Stimulated activated CD8-positive, alpha-beta memory T cell treated with anti-CD3 and anti-CD28 coated beads, Interleukin-12 subunit alpha, Interleukin-12 subunit beta, amount 100 ng/mL, for 1 hour (primary cell): ENCODE measurements at regions not wholly inside any gene's neighbourhood (a gene's known extent, or its start where the extent isn't known, plus 50 kb on each side); places are given as distances from the start of the nearest gene placed in this dataset.

Experiments used
- DNase-seq: peaks from one replicate; pipeline ENCODE4 v3.0.0-alpha.2; 2020; ENCODE audit warnings: low read depth

DNA sequence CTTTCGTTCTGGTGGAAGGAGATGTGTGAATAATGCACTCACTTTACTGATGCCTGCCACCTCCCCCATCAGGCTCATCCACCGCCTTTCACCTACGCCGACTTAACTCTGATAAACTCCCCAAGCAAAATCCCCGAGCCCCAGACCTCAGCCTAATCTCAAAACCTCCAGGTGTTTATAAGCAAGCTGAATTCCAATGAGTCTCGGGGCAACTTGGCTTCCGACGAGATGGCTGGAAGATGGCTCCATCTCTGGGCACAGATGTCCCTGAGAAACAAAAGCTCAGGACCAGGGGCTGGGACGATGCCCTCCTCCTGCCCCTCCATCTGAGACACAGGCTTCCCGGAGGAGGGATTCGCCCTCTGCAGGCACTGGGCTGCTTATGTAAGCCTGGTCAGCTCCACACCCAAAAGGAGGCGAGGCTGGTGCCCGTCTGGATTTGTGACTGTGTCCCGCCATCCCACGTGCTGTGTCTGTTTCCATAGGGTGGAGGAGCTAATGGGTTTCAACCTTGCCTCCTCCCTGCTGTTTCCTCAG is 386.4 kb upstream of the TNRC6C start:
- DNase-seq = no peak

DNA sequence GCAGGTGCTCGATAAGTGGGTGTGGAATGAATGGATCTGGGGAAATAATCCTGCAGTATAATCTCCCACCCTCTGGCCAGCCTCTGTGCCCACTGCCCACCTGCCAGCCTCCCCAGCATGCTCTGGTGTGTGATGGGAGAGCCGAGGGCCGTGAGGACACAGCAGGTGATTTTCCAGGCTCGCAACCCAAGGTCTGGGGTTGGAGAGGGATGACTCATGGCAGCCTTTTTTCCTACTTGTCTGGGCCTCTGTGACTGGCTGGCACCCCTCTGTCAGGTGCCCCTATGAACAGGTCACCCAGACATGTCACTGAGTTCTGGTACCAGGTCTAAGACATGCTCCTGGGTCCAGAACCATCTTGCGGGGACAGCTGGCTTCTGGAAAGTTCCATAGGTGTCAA is 385.7 kb upstream of the TNRC6C start:
- DNase-seq = no peak

DNA sequence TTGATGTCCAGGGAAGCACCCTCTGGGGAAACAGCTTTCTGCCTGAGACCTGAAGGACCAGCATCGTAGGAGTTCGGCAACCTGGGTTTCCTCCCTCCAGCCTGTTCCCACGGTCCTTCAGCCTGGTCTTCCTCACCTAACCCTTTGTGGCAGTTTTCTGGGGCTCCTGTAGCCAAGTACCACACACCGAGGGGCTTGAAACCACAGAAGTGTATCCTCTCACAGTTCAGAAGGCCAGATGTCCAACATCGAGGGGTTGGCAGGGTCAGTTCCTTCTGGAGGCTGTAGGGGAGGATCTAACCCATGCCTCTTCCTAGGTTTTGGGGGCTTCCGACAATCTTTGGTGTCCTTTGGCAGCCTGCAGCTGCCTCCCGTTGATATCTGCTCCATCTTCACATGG is 381.0 kb upstream of the TNRC6C start:
- no peak for DNase-seq

DNA sequence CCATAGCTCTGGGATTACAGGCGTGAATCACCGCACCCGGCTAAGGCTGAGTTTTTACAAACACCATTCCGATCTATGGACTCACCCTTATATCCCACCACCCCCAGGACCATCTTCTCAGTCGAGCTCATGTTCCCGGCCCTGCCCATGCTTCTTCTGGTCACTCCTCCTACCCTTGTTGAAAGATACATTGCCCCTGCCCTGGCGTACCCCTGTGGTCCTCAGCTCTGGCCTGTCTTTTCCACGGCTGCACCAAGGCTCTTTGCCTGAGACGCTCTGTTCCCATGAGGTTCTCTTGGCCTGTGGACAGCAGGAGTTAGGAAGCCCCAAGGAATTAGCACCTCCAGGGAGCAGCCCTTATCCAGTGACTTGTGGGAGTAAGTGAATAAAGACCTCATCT is 379.4 kb upstream of the TNRC6C start:
- DNase-seq = no peak

DNA sequence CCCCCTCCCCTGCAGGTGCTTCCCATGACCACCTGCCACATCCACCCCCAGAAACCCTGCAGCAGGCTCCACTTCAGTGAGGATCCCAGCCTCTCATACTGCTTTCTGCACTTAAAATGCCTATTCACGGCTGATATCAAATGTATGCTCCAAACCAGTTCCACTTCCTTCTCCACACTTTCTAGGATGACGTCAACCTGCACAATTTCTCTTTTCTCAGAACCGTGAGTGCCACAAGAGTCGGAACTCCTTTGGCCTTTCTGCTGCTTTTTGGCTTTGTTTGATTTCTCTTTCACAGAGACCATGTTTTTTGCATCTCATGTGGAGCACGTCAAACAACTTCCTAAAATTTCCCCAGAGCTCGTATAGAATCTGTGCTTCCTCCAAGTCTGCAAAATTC is 378.8 kb upstream of the TNRC6C start:
- DNase-seq = no peak

DNA sequence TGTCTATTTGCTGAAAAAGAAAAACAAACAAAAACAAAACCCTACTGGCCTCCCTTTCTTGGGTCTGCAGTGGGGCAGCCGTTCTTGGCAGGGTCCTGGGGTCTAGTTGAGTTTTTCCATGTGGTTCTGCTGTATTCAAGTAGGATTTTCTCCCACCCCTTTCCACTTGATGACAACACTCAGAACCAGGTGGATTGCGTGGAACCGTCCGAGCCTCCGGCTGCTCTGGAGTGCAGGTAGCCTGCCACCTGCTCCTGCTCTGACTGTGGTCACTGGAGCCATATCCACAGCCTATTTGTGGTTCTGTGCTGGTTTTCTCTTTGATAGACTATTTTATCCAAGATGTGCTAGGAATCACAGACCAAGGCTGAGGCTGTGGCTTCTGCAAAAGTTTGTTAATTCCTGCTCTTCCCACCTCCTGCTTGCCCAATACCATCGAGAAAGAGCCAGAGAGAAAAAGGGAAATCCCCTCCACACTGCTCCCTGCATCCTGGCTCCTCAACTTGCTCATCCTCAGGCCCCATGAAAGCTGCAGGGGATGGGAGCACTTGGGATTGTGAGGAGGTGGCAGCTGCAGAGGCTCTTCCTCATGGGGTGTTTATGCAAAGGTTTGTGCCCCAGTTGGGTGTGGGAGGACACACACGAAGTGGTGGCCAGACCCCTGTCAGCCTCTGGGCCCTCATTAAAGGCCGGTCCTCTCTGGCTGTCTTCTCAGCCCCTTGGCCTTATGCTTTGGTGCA is 377.8 kb upstream of the TNRC6C start:
- no peak for DNase-seq

DNA sequence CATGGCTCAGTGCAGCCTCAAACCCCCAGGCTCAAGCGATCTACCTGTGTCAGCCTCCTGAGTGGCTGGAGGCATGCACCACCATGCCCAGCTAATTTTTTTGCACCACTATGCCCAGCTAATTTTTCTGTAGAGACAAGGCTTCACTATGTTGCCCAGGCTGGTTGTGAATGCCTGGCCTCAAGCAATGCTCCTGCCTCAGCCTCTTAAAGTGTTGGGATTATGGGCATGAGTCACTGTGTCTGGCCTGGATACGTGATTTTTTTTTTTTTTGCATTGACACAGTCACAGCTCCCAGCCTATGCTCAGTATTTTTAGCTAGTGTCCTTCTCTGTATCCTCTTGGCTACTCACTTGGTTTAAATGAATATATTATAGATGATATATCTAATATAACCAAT is 377.0 kb upstream of the TNRC6C start:
- no peak for DNase-seq

DNA sequence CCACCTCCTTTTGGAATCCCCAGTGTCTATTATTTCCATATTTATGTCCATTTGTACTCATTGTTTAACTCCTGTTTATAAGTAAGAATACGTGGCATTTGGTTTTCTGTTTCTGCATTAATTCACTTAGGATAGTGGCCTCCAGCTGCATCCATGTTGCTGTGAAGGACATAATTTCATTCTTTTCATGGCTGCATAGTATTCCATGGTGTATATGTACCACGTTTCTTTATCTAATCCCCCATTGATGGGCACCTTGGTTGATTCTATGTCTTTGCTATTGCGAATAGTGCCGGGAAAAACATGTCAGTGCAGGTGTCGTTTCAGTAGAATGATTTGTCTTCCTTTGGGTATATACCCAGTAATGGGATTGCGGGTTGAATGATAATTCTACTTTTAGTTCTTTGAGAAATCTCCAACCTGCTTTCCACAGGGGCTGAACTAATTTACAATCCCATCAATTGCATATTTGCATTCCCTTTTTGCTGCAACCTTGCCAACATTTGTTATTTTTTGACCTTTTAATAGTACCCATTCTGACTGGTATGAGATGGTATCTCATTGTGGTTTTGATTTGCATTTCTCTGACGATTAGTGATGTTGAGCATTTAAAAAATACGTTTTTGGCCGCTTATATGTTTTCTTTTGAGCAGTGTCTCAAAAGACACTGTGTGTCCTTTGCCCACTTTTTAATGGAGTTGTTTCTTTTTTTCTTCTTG is 373.2 kb upstream of the TNRC6C start:
- DNase-seq = no peak

DNA sequence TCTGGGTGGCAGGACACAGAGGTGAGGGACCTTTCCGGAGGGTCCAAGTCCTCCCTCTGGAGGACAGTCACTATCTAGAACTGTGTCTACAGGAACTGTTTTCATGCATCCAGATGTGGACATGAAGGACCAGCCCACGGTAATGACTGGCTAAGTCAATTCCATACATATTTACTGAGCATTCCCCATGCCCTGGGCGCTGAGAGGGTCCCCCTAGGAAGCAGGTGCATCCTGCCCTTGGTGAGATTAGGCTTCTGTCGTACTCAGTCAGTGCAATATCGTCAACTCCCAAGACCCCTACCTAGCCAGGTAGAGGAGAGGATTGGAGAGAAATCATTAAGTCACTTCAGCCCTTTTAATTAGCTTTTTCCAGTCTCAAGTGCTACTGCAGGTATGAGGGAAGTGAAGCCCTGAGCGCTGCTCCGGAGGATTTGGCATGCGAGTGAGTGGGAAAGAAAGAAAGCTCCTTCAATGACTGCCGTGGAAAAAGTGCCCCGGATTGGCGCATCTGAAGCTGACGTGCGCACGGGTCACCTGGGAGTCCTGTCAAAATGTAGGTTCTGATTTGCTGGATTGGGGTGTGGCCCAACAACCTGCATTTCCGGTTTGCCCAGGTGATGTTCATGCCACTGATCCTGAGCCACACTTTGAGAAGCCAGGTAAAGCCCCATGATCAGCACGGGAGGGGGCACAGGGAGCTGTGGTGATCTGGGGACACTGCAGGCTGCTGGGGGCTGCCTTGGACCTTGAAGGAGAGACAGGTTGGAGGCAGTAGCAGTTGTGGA is 367.4 kb upstream of the TNRC6C start:
- DNase-seq = no peak

DNA sequence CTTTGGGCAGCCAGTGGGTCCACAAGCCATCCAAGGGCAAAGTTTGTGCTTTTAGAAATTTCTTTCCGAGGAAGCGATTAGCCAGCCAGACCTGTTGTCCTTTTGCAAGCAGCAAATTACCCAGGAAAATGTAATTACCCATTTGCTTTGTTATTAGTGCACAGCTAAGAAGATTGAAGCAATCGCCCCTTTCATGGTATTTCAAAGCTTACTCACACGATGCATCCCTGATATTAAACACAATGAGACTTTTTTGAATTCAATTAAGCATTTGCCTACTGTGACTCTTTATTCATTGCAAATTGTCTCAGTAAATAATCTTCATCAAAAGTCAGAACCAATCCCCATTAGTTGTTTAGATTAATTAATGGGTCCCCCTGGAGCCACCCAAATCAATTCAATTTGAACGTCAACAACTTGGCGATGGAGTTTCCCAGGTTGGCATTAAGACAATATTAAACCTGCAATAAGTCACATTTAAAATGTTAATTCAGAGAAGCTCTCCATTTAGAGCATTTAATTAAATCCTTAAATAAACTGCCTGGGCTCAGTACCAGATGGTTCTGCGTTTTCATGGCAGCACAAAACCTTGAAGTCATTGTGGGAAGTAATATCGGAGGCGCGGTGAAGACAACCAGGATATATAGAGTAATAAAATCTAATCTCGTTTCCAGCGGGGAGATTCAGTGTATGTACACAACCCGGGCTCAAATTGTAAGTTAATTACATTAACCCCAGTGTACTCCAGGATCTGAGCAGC is 366.2 kb upstream of the TNRC6C start:
- no peak for DNase-seq

DNA sequence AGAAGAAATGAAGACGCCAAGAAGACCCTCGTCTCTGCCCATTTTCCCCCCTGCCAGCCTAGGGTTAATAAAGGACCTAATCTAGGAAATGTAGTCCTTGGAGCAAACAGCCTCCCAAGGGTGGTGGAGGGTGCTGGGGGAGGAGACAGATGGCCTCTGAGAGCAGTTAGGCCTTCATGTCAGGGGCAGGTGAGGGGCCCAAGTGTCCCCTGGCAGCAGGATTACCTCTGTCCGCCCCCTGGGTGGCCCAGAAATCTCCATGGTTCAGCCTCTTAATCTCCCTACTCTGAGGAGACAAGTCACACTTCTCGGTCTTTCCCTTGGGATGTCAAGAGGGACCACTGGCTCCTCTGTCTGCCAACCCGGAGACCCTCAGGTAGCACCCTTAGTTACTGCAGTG is 365.4 kb upstream of the TNRC6C start:
- DNase-seq = no peak

DNA sequence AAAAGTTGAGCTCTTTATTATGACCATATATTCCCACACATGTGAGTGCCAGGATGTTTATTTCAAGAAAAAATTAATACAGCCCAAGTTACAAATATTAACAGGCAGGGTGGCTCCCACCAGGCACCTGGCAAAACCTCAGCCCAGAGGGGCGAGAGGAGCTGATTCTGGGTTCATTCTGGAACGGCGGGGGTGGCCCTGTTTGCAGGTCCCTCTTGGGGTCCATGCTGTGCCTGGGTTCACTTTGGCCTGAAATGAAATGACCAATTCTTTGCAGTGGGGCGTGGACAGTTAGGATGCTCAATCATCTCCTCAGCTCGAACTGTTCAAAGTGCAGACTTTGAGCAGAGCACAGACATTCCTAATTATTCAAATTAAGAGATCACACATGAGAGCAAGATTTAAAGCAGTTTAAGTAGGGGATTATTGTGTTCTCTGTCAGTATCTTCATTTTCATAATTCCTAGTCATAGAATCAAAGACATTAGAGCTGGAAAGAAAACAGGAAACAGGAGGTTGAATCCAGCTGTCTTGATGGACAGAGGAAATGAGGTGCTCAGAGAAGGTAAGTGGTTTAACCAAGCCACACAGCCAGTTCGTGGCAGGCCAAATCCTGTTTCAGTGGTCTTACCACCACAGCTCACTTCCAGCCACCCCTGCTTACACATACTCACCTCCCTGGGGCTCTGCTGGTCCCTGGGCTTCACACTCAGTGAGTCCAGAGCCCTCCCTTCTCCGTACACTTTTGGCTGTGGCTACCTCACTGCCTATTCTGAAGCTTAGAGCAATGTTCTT is 363.9 kb upstream of the TNRC6C start:
- DNase-seq = no peak

DNA sequence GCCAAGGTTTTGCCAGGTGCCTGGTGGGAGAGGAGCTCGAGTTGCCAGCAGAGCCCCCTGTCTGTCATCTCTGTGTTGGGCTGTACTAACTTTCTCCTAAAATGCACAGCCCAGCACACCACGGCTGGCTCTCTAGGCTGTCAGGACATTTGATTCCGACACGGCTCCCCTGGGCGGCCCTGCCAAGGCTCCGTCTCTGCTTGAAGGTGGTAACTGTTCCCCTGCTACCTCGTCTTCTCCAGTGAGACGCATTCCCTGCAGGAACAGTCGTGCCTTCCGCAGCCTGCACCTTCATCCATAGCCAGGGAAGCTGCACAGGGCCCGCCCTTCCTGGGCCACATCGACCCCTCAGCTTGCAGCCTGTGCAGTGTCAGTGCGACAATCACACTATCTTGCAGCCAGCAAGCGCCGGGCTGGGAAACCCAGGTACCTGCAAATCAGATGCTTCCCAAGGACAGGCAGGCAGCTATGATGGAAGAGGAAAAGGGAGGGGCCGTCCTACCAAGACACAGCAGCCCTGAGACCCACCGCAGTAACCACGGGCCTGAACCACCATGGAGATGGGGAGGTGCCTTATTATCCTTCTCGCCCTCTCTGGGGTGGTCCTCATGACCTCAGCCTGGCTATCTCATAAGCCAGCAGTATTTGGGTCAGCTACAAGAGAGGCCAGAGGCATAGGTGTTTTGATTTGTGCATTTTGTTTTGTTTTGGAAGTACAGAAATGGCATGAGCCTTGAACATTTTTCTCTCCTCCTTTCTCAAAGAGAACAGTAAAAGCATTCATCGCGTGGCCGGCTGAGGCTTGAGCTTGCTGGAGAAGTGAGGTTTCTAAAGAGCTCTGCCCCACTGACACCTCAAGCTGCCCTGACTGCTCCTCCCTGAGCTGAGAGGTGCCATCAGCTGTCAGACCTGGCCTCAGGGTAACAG is 361.7 kb upstream of the TNRC6C start:
- DNase-seq = no peak

DNA sequence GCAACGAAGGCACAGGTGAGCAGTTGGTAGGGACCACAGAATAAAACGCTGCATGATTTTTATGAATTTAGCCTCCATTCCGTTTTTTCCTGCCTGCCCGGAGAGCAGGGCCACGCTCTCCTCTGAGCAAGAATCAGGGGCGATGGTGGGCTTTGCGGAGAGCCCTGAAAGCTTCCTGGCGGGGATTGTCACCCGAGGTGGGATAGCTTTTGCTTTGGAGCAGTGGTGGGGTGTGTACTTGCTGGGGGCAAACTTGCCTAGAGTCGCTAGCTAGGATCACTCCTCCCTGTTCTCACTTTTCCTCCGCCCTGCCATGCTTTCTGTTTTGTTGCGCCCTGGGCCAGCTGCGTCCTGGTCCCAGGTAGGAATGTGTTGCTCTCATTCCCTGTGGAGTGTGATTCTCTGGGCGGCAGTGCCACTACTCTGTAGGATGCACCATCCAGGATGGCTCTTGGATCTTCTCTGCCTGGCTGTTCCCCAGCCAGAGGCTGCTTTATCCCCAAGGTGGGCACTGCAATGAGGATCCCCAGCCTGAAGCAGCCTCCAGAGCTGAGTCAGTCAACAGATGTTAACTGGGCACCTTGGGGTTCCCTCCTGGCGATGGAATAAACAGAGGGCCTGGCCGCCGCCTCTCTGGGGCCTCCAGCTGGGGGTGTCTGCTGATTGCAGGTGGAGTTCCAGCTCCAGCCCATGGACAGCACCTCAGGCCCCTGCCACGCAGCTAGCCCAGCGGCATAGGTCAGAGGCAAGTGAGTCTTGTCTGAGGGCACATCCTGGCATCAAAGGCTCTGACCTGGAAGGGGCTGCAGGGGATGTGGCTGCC is 360.9 kb upstream of the TNRC6C start:
- DNase-seq = no peak

DNA sequence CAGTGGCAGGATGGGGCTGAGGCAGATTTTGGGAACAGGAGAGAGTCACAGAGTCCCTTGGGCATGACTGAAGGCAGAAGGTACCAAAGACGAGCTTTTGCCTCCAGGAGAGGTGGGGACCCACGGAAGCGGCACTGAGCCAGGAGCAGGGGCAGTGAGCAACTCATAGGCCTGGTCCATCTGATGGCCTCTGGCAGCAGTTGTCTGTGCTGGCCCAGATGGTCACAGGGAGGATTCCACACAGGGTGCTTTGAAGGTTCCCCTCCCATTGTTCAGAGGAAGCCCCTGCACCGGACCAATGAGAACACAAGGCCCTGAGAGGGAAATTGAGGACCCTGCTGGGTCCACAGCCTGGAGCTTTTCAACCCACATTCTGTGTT is 360.3 kb upstream of the TNRC6C start:
- no peak for DNase-seq

DNA sequence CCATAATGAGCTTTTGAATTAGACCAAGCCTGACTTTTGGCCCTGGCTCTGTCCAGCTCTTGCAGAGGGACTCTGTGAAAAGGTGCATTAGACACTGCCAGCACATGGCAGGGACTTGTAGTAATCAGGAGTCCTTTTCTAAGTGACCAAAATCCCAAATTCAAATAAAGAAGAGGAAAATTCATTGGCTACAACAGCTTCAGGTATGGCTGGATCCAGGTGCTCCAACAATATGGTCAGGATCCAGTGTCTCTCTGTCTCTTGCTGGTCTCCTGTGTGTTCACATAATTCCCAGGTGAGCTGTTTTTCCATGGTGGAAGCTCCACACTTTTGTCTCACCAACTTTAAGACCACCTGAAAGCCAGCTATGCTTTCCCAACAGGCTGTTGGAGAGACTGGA is 358.8 kb upstream of the TNRC6C start:
- no peak for DNase-seq

DNA sequence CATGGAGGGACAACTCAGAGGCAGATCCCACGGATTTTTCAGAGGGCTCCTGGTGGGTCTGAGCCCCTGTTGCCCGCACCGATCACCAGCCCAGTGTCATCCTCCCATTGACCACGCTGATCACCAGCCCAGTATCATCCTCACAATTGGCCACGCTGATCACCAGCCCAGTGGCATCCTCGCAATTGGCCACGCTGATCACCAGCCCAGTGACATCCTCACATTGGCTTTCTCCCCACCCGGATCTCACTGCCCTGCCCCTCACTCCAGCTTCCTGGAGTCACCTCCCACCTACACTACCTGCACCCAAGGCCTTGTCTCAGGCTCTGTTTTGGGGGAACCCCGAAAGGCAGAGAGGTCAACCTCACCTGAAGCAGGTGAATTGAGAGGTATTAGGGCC is 358.2 kb upstream of the TNRC6C start:
- DNase-seq = no peak

DNA sequence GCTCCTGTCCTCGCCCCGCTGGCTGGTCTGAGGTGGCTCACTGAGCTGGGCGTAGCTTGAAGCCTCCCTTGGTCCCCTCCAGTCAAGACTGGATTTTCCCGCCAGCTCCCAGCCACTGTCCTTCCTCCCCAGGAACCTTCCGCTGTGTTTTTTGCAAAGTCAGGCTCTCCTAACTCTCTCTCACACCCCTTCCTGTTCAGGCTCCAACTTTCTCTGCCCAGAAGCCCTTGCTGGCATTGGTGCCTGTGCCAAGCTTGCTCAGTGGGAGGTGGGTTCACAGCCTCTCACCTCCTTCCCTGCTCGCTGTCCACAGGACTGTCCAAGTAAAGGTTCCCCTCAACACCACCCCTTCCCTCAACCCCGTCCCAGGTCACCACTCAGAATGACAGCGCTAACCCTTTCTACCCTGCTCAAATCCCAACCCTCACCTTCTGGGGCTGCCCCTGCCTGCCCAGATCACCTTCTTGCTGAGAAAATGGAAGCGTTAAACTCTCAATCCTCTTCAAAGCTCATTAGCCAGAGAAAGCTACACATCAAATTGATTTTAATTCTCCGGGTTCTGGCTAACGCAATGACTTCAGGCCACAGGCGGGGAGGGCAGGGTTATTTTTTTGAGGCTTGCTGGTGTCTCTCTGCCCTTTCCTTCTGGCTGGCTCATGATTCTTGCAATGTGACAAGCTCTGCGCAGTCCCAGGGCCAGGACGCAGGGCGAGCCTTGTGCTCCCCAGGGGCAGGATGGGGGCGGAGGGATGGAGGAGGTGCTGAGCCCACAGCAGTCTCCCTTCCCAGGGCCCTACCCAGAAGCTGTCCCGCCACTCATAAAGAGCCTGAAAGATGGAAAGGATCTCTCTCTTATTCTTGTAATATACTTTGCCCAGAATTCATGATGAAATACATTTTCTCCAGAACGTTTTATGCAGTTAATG is 357.2 kb upstream of the TNRC6C start:
- DNase-seq = no peak
